ENCODE measurements at regions not wholly inside any gene's neighbourhood (a gene's known extent, or its start where the extent isn't known, plus 50 kb on each side); places are given as distances from the start of the nearest gene placed in this dataset.
"Not testable (repeated sequence)": the region's sequence is repeated elsewhere in the genome, so short reads cannot be mapped to it uniquely, and the experiment has no call there.

- not testable (repeated sequence) for DNase-seq (ENCODE audit: low spot score)
These were observed 164.0 kb downstream of the HRH4 start for GRCh38 chr18:24624421-24624820.

DNA sequence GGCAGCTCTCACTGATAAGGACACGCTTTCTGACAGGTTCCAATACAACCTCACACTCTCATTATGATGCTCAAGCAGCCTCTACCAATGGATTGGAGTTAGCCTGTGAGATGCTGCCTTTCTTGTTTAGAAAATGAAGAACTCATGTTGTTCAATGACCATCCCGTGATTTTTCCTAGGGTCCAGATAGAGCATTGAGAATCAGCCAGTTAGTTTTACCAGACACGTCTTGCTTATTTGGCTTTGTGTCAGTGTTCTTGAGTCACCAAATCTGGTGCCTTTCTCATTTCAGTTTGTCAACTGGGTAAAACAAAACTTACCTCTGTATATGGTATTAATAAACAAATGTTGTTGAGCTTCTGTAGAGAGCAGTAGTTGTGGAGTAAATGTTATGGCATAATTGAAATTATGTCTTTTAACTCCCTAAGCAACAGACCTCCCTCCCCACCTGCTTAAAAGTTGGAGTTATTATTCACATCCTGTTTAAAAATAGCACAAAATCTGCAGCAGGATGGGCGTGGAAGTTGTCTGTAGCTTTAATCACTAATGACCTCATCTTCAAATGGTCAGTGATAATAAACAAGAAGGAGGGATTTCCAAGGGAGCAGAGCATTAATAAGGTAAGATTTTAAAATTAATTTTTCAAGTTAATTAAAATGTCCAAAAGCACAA lies 167.3 kb downstream of the HRH4 start:
- DNase-seq (ENCODE audit: low spot score) = no peak

DNA sequence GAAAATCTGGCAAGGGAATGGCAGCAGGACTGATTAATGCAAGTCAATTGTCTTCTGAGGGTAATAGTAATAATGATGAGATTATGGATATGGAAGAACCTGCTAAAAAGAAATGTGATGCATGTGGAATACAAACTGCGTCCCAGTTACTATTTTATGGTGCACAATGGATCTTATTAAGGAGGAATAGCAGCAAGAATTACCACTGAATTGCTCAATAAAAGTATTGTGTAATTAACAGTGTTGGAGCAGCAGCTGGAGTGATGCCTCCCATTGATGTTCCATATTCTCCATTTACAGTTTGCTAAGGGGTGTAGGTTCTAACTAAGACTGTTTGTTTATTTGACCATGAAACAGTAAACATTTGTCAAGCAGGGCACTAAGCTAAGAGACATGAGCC lies 167.9 kb downstream of the HRH4 start:
- no peak for DNase-seq (ENCODE audit: low spot score)

- DNase-seq (ENCODE audit: low spot score) = no peak
These were observed 169.5 kb downstream of the HRH4 start for GRCh38 chr18:24629921-24630320.

DNA sequence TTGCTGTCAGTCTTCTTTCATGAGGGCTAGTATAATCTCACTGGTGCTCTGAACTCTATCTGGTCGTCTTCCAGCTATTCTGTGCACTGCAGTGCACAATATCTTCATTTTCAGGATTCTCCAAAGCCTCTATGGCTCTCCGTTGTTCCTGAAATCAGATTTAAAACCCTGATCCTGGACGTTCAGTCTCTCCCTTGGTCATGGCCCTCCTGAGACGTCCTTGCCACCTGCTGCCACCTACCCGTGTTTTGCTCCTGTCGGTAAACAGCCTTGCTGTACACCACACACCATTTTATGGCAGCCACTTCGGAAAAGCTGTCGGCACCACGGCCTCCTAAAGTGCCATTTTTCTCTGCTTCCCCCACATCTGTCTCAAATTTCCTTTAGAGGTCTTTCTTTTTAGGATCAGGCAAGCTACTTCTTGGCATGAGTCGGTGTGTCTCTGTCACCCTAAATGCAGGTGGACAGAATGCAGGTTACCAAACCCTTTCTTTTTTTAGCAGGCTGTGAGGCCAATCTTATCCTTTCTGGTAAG lies 170.0 kb downstream of the HRH4 start:
- DNase-seq (ENCODE audit: low spot score) = no peak

GRCh38 chr18:24631243-24632025 lies 171.0 kb downstream of the HRH4 start:
- no peak for DNase-seq (ENCODE audit: low spot score)

DNA sequence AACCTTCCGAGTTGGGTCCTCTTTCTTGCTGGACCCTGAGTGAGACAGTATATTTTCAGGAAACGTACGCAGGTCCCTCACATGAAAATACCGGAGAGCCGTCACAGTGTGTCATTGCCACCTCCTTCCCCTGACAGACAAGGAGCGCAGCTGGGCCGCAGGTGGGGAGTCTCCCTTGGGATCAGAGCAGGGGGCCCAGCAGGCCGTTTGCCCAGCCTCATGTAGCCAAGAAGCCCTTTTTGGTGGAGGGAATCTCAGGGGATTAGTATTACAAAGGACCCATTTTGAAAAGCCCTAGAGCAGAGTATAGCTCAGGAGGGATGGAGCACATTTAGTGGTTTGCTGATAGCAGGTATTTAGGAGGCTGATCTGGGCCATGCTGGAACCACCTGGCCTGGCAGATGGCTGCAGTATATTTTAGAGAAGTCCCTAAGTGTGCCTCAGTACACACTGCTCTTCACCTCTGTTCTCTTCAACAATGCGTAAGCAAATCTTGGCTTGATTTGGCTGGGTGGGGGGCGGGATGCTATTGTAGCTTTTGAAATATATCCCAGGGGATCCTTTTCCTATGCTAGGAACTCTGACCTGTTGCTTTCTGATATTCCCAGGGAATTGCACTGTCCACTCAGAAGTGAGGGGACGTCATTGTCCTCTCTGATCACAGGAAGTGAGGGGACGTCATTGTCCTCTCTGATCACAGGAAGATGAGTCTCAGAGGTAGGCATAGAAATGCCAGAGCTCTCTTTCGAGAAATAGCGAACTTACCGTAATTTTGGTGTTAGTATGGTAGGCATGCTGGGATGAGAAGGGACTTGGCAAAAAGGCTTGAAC lies 171.9 kb downstream of the HRH4 start:
- DNase-seq (ENCODE audit: low spot score) = no peak

GRCh38 chr18:24633121-24633520 lies 172.7 kb downstream of the HRH4 start:
- peak; percentile 57 for DNase-seq (ENCODE audit: low spot score)

DNA sequence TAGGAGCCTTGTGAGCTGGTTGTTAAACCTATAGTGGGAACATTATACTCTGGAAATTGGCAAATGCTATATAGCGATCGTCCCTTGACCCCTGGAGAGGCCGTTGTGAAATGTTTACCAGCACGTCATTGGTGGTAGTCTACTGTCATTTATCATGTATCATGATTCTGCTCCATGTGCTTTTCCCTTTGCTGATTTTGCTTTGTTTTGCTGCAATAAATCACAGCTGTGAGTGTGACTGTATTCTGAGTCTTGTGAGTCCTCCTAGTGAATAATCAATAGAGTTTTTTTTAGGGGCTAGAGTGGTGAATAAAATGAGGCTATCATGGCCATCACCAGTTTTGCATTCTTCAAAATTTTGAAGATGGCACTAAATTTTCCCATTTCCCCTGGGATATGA lies 189.1 kb downstream of the HRH4 start:
- no peak for DNase-seq (ENCODE audit: low spot score)

GRCh38 chr18:24651434-24651833 lies 191.0 kb downstream of the HRH4 start:
- no peak for DNase-seq (ENCODE audit: low spot score)

- DNase-seq (ENCODE audit: low spot score) = no peak
These were observed 195.6 kb downstream of the HRH4 start for GRCh38 chr18:24656050-24656449.

DNA sequence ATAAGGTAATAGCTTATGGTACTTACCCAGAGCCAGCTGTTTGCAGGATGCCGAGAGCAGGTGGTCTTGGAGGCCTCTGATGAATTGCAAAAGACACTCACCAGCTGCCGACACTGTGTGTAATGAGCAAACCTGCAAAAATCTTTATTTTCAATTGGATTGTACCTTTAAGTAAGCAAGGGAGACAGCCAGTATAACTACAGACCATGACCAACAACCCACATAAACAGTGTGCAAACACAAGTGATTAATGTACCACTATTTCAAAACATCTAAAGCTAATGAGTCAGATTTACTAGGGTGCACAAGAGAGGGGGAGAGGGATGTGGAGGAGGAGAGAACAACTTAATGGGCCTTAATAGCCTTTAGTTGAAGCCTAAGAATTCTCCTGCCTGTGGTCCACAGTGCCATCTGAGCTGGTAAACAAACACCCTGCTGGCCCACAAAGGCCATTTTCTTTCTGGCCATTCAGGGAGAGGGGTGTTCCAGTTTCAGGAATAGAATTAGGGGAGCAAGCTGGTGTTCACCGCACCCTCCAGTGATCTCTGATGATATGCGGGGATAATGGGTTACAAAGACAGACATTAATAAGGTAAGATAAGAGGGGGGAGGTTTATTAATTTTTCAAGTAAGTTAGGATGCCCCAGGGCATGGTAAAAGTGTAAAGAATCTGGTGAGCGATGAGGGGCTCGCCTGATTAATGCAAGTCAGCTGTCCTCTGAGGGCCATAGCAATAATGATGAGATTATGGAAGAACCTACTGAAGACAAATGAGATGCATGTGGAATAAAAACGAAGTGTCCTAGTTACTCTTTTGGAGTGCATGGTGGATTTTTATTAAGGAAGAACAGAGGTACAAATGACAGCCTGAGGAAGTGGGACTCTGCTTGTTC lies 196.4 kb downstream of the HRH4 start:
- peak; percentile 48 for DNase-seq (ENCODE audit: low spot score)

- DNase-seq (ENCODE audit: low spot score) = no peak
These were observed 197.0 kb downstream of the HRH4 start for GRCh38 chr18:24657444-24657842.

DNA sequence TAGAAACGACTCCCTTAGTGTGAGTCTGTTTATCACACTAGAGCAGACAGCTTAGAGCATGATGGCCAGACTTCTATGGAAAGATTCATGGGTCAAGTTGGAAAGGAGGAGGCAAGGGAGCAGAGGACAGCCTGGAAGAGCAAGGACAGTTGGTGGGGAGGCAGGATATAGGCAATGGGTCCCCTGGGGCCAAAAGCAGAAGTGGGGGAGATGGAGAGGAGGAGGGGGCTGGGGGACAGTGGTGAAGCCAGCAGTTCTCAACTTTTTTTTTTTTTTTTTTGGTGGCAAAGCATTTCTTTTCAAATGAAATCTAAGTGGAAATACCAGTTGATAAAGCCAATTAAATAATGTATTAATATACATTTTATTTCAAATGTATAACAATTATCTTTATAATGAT lies 197.9 kb downstream of the HRH4 start:
- no peak for DNase-seq (ENCODE audit: low spot score)

DNA sequence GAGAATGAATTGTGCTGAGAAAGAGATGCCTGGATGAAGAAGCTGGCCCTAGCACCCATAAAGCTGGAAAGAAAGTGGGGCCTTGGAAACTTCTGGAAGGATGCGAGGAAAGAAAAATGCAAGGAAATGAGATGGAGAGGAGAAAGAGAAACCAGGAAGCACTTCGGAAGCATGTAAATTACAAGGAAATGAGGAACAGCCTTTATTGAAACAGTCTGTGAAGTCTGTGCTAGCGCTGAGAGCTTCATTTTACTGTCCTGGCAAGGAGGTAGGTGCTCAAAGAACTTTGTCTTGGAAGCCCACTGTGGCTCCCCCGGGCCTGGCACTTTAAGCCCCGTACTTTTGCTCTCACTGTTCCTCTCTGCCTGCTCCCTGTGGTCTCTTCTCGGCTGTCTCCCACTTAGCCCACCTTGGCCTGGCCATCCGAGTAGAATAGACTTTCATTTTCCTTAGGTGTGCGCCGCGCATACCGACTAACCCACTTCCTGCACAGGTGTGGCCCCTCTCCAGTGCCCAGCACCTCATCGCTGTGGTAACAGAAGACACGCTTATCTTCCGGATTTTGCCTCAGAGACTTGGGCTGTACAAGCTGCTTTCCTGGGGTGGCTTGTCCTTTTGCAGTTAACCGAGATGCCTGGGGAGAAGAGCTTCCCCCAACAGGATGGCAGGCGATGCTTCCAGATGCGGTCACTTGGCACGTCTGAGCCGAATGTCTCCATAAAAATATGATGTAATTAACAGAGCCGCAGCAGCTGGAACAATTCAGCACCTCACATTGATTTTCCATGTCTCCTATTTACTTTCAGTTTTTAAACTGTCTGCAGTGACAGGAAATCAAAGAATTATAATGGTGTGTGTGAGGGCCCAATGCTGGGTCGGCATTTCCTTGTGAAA lies 199.6 kb downstream of the HRH4 start:
- DNase-seq (ENCODE audit: low spot score) = no peak

- DNase-seq (ENCODE audit: low spot score) = no peak
These were observed 200.5 kb downstream of the HRH4 start for GRCh38 chr18:24660956-24661355.

DNA sequence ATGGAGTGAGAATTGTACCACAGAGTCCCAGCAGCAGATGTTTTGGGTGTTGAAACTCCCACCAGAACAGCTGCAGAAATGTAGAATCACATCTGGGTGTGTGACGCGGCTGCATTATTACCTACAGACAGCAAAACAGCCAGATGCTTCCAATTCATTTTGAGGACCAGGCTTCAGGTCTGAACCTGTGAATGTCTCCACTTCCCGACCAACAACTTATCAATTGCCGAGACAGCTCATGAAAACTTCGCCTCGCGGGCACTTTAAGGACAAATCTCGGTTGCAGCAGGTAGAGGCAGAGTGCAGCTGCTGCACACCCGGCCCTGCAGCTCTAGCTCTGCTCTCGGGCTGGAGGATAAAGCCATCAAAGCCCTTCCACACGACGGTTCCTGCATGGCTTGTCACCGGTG lies 202.0 kb downstream of the HRH4 start:
- DNase-seq (ENCODE audit: low spot score) = no peak

DNA sequence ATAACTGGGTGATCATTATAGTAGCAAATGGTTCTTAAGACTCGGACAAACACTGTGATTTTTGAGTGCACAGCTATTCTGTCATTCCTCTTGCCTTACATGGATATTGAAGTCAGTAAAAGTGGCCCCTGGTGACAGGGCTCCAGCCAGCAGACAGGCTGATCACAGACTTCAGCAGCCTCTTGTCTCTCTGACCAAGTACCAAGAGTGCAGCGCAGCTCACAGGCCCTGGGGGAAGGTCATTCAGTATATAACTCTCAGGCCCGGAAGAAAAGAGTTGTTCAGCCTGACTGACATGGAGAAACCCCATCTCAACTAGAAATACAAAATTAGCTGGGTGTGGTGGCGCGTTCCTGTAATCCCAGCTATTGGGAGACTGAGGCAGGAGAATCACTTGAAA lies 202.6 kb downstream of the HRH4 start:
- no peak for DNase-seq (ENCODE audit: low spot score)

DNA sequence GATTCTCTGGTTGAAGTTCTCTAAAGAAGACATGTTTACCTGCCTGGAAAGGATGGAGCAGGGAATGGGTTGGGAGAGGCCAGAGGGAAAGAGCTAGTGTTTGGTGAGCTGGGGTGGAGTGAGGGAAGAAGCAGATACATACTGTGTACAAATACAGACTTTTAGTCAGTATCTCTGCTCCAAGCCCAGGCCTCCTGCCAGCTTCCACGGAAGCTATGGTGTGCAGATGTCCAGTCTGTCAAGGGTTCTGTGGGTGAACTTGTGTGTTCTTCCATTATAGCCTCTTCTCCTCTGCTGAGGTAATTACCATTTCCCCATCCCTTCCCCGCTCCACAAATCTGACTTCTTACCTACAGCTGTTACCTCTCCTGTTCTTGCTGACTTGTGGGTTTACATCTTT lies 208.6 kb downstream of the HRH4 start:
- DNase-seq (ENCODE audit: low spot score) = no peak

- no peak for DNase-seq (ENCODE audit: low spot score)
These were observed 209.1 kb downstream of the HRH4 start for GRCh38 chr18:24669502-24669901.

All from kidney tubule cell (primary cell).